DMS53 (cell line): ENCODE measurements at regions not wholly inside any gene's neighbourhood (a gene's known extent, or its start where the extent isn't known, plus 50 kb on each side); places are given as distances from the start of the nearest gene placed in this dataset.
"Not testable (repeated sequence)": the region's sequence is repeated elsewhere in the genome, so short reads cannot be mapped to it uniquely, and the experiment has no call there.

Source experiments
- DNase-seq: peaks from one replicate; lab custom pipeline; 2025; lab: John Stamatoyannopoulos, UW

GRCh38 chr12:75944097-75944904, 87.3 kb downstream of the PHLDA1 start:
- peak; percentile 91 for DNase-seq

- DNase-seq: peak; percentile 54
Measured at GRCh38 chr12:75943730-75944096, 87.9 kb downstream of the PHLDA1 start.

- not testable (repeated sequence) for DNase-seq
Measured at GRCh38 chr12:75941661-75942060, 89.9 kb downstream of the PHLDA1 start.

- DNase-seq: no peak
Measured at GRCh38 chr12:75939016-75939642, 92.4 kb downstream of the PHLDA1 start.

GRCh38 chr12:75938189-75938588, 93.4 kb downstream of the PHLDA1 start:
- no peak for DNase-seq

- no peak for DNase-seq
Measured at GRCh38 chr12:75937486-75937885, 94.1 kb downstream of the PHLDA1 start.

GRCh38 chr12:75936515-75937440, 94.8 kb downstream of the PHLDA1 start:
- DNase-seq: no peak

- no peak for DNase-seq
Measured at GRCh38 chr12:75935539-75936242, 95.9 kb downstream of the PHLDA1 start.

GRCh38 chr12:75933101-75933500, 98.5 kb downstream of the PHLDA1 start:
- no peak for DNase-seq

- no peak for DNase-seq
Measured at GRCh38 chr12:75932241-75932640, 99.3 kb downstream of the PHLDA1 start.

GRCh38 chr12:75923964-75924666, 107.5 kb downstream of the PHLDA1 start:
- DNase-seq: no peak

- no peak for DNase-seq
Measured at GRCh38 chr12:75922944-75923642, 108.5 kb downstream of the PHLDA1 start.

GRCh38 chr12:75921622-75922289, 109.8 kb downstream of the PHLDA1 start:
- DNase-seq: no peak

GRCh38 chr12:75917715-75918114, 113.9 kb downstream of the PHLDA1 start:
- no peak for DNase-seq

- DNase-seq: no peak
Measured at GRCh38 chr12:75917083-75917482, 114.5 kb downstream of the PHLDA1 start.

- DNase-seq: no peak
Measured at GRCh38 chr12:75913502-75914351, 117.8 kb downstream of the PHLDA1 start.

GRCh38 chr12:75909714-75910656, 121.6 kb downstream of the PHLDA1 start:
- peak; percentile 61 for DNase-seq
